ENCODE measurements at regions not wholly inside any gene's neighbourhood (a gene's known extent, or its start where the extent isn't known, plus 50 kb on each side); places are given as distances from the start of the nearest gene placed in this dataset.

GRCh38 chr3:88957711-88958439, 149.5 kb upstream of the EPHA3 start:
- TF ChIP-seq POLR2A (IDR thresholded peaks at IDR 0.05) (no peak), CTCF (IDR thresholded peaks at IDR 0.05) (no peak)
